ENCODE measurements at regions not wholly inside any gene's neighbourhood (a gene's known extent, or its start where the extent isn't known, plus 50 kb on each side); places are given as distances from the start of the nearest gene placed in this dataset.

DNA sequence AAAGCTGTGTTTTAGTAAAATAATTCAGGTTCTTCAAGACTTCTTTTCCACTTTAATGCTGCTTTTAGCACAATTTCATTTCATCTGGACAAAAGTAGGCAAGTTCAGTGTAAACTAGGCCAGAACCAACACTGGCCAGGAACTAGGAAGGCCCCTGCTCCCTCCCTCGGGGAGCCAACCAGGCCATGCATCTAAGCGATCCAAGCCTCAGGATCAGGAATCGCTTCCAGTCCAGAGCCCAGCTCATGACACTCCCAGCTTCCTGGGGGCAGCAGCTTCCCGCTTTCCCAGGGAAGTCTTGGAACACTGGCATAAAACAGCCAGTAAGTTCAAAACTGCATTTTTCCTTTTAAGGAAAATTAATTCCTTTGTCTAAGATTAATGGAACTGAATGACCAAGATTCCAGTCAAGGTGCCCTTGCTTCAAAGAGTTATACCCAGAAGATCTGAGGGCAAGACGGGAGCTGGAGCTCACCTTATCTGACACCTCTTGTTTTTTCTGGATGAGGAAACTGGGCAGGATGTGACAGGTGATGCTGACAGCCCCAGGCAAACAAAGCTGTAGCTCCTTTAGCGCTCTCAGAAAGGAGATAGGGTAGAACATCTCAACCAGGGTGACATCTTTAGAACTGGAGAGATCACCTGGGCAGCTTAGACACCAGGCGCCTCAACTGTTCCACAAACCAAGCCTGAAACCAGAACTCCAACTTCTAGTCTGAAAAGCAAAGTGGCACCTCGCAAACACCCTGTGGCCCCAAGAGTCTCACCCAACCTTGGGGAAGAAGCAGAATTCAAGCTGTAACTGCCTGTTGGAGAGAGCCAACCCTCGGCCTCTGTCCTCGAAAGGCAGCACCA, 61.4 kb upstream of the PNMA1 start:
- Histone ChIP-seq H3K4me3 (replicated peaks in 1 of 3; ENCODE audit: insufficient read depth in 1 of 3, low read depth in 1 of 3, low read length in 3 of 3) (no peak overlapping the region), H3K9me3 (replicated peaks; ENCODE audit: control insufficient read depth, insufficient read depth, low read length) (no peaks in the 10 kb centered on the region), H3K4me1 (ENCODE audit: control insufficient read depth, extremely low read depth, insufficient read depth, low read length) (peaks cover 8% of the 10 kb centered on the region), H3K9ac (replicated peaks; ENCODE audit: extremely low read depth, insufficient read depth, low read length) (no peak overlapping the region), H3K27me3 (ENCODE audit: control insufficient read depth in 2 of 2, insufficient read depth in 2 of 2, low read length in 2 of 2) (no peaks in the 10 kb centered on the region), H2AFZ (ENCODE audit: low read depth, low read length) (no peak overlapping the region), H3K36me3 (ENCODE audit: control insufficient read depth in 2 of 2, extremely low read depth in 1 of 2, insufficient read depth in 2 of 2, low read length in 2 of 2) (peaks cover 0 to 4% of the 10 kb centered on the region in 2 experiments), H3K79me2 (ENCODE audit: control insufficient read depth, insufficient read depth, low read length) (peaks cover 76% of the 10 kb centered on the region), H3K9me1 (replicated peaks; ENCODE audit: control insufficient read depth, extremely low read depth, insufficient read depth, low read length) (no peaks in the 10 kb centered on the region), H3K4me2 (ENCODE audit: insufficient read depth, low read length) (no peak overlapping the region), H4K20me1 (replicated peaks; ENCODE audit: control insufficient read depth, extremely low read depth, insufficient read depth, low read length) (no peaks in the 10 kb centered on the region), H3K27ac (ENCODE audit: insufficient read depth, low read depth, low read length) (no peak overlapping the region)
- intact Hi-C loops (cut with micrococcal nuclease) (no loop called here), dilution Hi-C loops (cut with MboI; ENCODE audit: extremely low pct_ligation_motif_present, low sequenced_read_pairs) (no loop called here)
- BruUV-seq (replicated peaks), result no TSS peak
- CTCF ChIA-PET, result interaction anchor here (2.5 kb wide), 1 partner anchor 14 kb away, joined by 8 read pairs; no protein-coding TSS in a partner anchor
- DNase-seq (ENCODE audit: low read depth, low spot score), result no peak
- FAIRE-seq, result no peak
- POLR2A ChIA-PET, result interaction anchor here (0.6 kb wide), 1 partner anchor 19 kb away, joined by 13 read pairs; no protein-coding TSS in a partner anchor
- TF ChIP-seq EZH2 (IDR thresholded peaks at IDR 0.05; ENCODE audit: borderline replicate concordance, low read depth, low read length, severe bottlenecking) (no peak), GATA2 (IDR thresholded peaks at IDR 0.05; ENCODE audit: insufficient read depth, insufficient read length, low read depth, low read length) (no peak), POLR2AphosphoS5 (IDR thresholded peaks at IDR 0.05; ENCODE audit: insufficient read depth, low read depth, low read length) (no peak), POLR2A (IDR thresholded peaks at IDR 0.05; ENCODE audit: low read depth, low read length) (no peak)

DNA sequence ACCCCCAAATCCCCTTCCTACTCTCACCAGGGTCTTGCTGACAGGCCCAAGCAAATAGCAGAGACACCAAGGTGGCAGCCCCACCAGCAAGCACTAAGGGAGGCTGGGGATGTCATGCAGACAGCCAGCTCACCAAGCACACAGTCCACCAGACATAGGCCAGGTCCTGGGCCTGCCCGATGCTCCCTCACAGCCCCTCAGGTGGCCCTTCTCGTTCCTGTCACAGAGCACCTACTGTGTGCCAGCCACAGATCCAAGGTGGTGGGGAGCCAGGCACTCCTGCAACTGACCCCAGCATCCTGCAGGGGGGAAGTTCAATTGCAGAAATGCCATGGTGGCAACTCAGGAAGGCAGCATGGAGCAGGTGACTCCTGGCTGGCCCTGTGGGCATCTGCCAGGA, 60.5 kb upstream of the PNMA1 start:
- Histone ChIP-seq H3K4me3 (replicated peaks in 1 of 3; ENCODE audit: insufficient read depth in 1 of 3, low read depth in 1 of 3, low read length in 3 of 3) (no peak overlapping the region), H4K20me1 (replicated peaks; ENCODE audit: control insufficient read depth, extremely low read depth, insufficient read depth, low read length) (no peaks in the 10 kb centered on the region), H3K27me3 (ENCODE audit: control insufficient read depth in 2 of 2, insufficient read depth in 2 of 2, low read length in 2 of 2) (no peaks in the 10 kb centered on the region), H3K9ac (replicated peaks; ENCODE audit: extremely low read depth, insufficient read depth, low read length) (no peak overlapping the region), H3K4me1 (ENCODE audit: control insufficient read depth, extremely low read depth, insufficient read depth, low read length) (peaks cover 8% of the 10 kb centered on the region), H3K27ac (ENCODE audit: insufficient read depth, low read depth, low read length) (no peak overlapping the region), H3K36me3 (ENCODE audit: control insufficient read depth in 2 of 2, extremely low read depth in 1 of 2, insufficient read depth in 2 of 2, low read length in 2 of 2) (peaks cover 0 to 4% of the 10 kb centered on the region in 2 experiments), H3K9me3 (replicated peaks; ENCODE audit: control insufficient read depth, insufficient read depth, low read length) (no peaks in the 10 kb centered on the region), H3K79me2 (ENCODE audit: control insufficient read depth, insufficient read depth, low read length) (peaks cover 78% of the 10 kb centered on the region), H3K9me1 (replicated peaks; ENCODE audit: control insufficient read depth, extremely low read depth, insufficient read depth, low read length) (no peaks in the 10 kb centered on the region), H2AFZ (ENCODE audit: low read depth, low read length) (no peak overlapping the region), H3K4me2 (ENCODE audit: insufficient read depth, low read length) (no peak overlapping the region)
- TF ChIP-seq, protein P1, sequence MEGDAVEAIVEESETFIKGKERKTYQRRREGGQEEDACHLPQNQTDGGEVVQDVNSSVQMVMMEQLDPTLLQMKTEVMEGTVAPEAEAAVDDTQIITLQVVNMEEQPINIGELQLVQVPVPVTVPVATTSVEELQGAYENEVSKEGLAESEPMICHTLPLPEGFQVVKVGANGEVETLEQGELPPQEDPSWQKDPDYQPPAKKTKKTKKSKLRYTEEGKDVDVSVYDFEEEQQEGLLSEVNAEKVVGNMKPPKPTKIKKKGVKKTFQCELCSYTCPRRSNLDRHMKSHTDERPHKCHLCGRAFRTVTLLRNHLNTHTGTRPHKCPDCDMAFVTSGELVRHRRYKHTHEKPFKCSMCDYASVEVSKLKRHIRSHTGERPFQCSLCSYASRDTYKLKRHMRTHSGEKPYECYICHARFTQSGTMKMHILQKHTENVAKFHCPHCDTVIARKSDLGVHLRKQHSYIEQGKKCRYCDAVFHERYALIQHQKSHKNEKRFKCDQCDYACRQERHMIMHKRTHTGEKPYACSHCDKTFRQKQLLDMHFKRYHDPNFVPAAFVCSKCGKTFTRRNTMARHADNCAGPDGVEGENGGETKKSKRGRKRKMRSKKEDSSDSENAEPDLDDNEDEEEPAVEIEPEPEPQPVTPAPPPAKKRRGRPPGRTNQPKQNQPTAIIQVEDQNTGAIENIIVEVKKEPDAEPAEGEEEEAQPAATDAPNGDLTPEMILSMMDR (IDR thresholded peaks at IDR 0.05; ENCODE audit: extremely low read depth in 1 of 2, insufficient read depth in 1 of 2, low read depth in 1 of 2, low read length in 2 of 2), result no peak
- TF ChIP-seq, protein P2, sequence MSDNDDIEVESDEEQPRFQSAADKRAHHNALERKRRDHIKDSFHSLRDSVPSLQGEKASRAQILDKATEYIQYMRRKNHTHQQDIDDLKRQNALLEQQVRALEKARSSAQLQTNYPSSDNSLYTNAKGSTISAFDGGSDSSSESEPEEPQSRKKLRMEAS (IDR thresholded peaks at IDR 0.05; ENCODE audit: insufficient read depth, insufficient read length), result no peak
- TF ChIP-seq POLR2AphosphoS5 (IDR thresholded peaks at IDR 0.05; ENCODE audit: insufficient read depth, low read depth, low read length) (no peak), MYC (IDR thresholded peaks at IDR 0.05; ENCODE audit: low read depth, low read length) (no peak), EZH2 (IDR thresholded peaks at IDR 0.05; ENCODE audit: borderline replicate concordance, low read depth, low read length, severe bottlenecking) (no peak), POLR2A (IDR thresholded peaks at IDR 0.05; ENCODE audit: low read depth, low read length) (no peak), GATA2 (IDR thresholded peaks at IDR 0.05; ENCODE audit: insufficient read depth, insufficient read length, low read depth, low read length) (no peak), JUN (IDR thresholded peaks at IDR 0.05; ENCODE audit: borderline replicate concordance, insufficient read depth, insufficient read length, low read depth) (no peak)
- dilution Hi-C loops (cut with MboI; ENCODE audit: extremely low pct_ligation_motif_present, low sequenced_read_pairs) (no loop called here), intact Hi-C loops (cut with micrococcal nuclease) (no loop called here)
- no peak for DNase-seq (ENCODE audit: low read depth, low spot score)
- no peak for FAIRE-seq
- ChIA-PET CTCF (interaction anchor here (2.3 to 2.5 kb wide), 2 partner anchors 15 to 28 kb away, joined by 6 to 8 read pairs; no protein-coding TSS in a partner anchor), POLR2A (no interaction called here)
- no TSS peak for BruUV-seq (replicated peaks)
